NT2/D1 (cell line): ENCODE measurements at regions not wholly inside any gene's neighbourhood (a gene's known extent, or its start where the extent isn't known, plus 50 kb on each side); places are given as distances from the start of the nearest gene placed in this dataset.

Experiments used
- SUZ12 ChIP-seq: IDR thresholded peaks from 2 replicates; pipeline ENCODE4 v1.6.1; 2011; ENCODE audit not compliant: insufficient read length, insufficient read depth; ENCODE audit errors: extremely low read depth
- YY1 ChIP-seq: IDR thresholded peaks from 2 replicates; pipeline ENCODE4 v1.6.1; 2011; ENCODE audit not compliant: insufficient read length, insufficient read depth
- ZNF274 ChIP-seq: IDR thresholded peaks from 2 replicates; pipeline ENCODE4 v1.6.1; 2011; ENCODE audit warnings: mild to moderate bottlenecking, low read depth, low read length

- no peak for TF ChIP-seq SUZ12
- no peak for TF ChIP-seq ZNF274
- TF ChIP-seq YY1, result no peak
Observed at GRCh38 chr9:116087751-116088194, 65.8 kb upstream of the PAPPA start.
